ENCODE measurements at regions not wholly inside any gene's neighbourhood (a gene's known extent, or its start where the extent isn't known, plus 50 kb on each side); places are given as distances from the start of the nearest gene placed in this dataset.

GRCh38 chr16:88328313-88328980, 54.3 kb upstream of the ZNF469 start:
- TF ChIP-seq CTCF (IDR thresholded peaks at IDR 0.05 in 2 of 3, conservative IDR thresholded peaks at IDR 0.05 in 1 of 3; ENCODE audit: insufficient read depth in 2 of 3, low read depth in 1 of 3, low read length in 3 of 3) (no peak), NFATC3 (IDR thresholded peaks at IDR 0.05) (no peak), NR1H2 (CRISPR knock-in tag; IDR thresholded peaks at IDR 0.05) (no peak), ZNF586 (CRISPR knock-in tag; conservative IDR thresholded peaks at IDR 0.05) (no peak), ZKSCAN1 (IDR thresholded peaks at IDR 0.05; ENCODE audit: low read depth, low read length) (no peak), POLR2A (conservative IDR thresholded peaks at IDR 0.05) (no peak), SMARCA5 (IDR thresholded peaks at IDR 0.05) (no peak), BACH1 (tag; IDR thresholded peaks at IDR 0.05) (no peak), TRIM28 (IDR thresholded peaks at IDR 0.05) (no peak), ZNF280B (CRISPR knock-in tag; IDR thresholded peaks at IDR 0.05) (no peak)

All from K562 (cell line).